ENCODE measurements at regions not wholly inside any gene's neighbourhood (a gene's known extent, or its start where the extent isn't known, plus 50 kb on each side); places are given as distances from the start of the nearest gene placed in this dataset.

GRCh38 chrX:82230013-82230412, 1028.1 kb downstream of the SH3BGRL start:
- H3K27ac Mint-ChIP-seq (ENCODE audit: unreplicated experiment) = no peak overlapping the region
- H3K4me3 Mint-ChIP-seq (ENCODE audit: unreplicated experiment) = no peak overlapping the region
- H3K36me3 Mint-ChIP-seq (ENCODE audit: low read depth) = no peaks in the 10 kb centered on the region
- TF ChIP-seq CTCF (IDR thresholded peaks at IDR 0.05) = no peak
- H3K27me3 Mint-ChIP-seq (ENCODE audit: low read depth) = no peaks in the 10 kb centered on the region
- H3K4me1 Mint-ChIP-seq (ENCODE audit: low read depth) = no peaks in the 10 kb centered on the region
- no peak for DNase-seq (ENCODE audit: low spot score)
- peaks cover 59% of the 10 kb centered on the region for H3K9me3 Mint-ChIP-seq (ENCODE audit: low read depth)

GRCh38 chrX:82232679-82233078, 1030.8 kb downstream of the SH3BGRL start:
- Mint-ChIP-seq H3K27me3 (ENCODE audit: low read depth) (no peaks in the 10 kb centered on the region), H3K4me3 (ENCODE audit: unreplicated experiment) (no peak overlapping the region), H3K4me1 (ENCODE audit: low read depth) (no peaks in the 10 kb centered on the region), H3K9me3 (ENCODE audit: low read depth) (peaks cover 67% of the 10 kb centered on the region), H3K36me3 (ENCODE audit: low read depth) (no peaks in the 10 kb centered on the region), H3K27ac (ENCODE audit: unreplicated experiment) (no peak overlapping the region)
- DNase-seq (ENCODE audit: low spot score) = peak; percentile 58
- TF ChIP-seq CTCF (IDR thresholded peaks at IDR 0.05) = no peak

- no peak overlapping the region for H3K27ac Mint-ChIP-seq (ENCODE audit: unreplicated experiment)
- no peak overlapping the region for H3K4me3 Mint-ChIP-seq (ENCODE audit: unreplicated experiment)
- no peaks in the 10 kb centered on the region for H3K27me3 Mint-ChIP-seq (ENCODE audit: low read depth)
- no peak for DNase-seq (ENCODE audit: low spot score)
- H3K9me3 Mint-ChIP-seq (ENCODE audit: low read depth) = peaks cover 65% of the 10 kb centered on the region
- no peaks in the 10 kb centered on the region for H3K4me1 Mint-ChIP-seq (ENCODE audit: low read depth)
- no peaks in the 10 kb centered on the region for H3K36me3 Mint-ChIP-seq (ENCODE audit: low read depth)
- no peak for TF ChIP-seq CTCF (IDR thresholded peaks at IDR 0.05)
Measured at GRCh38 chrX:82237328-82237727, 1035.4 kb downstream of the SH3BGRL start.
